ENCODE measurements at regions not wholly inside any gene's neighbourhood (a gene's known extent, or its start where the extent isn't known, plus 50 kb on each side); places are given as distances from the start of the nearest gene placed in this dataset.

- Histone ChIP-seq H3K36me3 (no peaks in the 10 kb centered on the region), H3K27ac (no peak overlapping the region), H3K9me3 (no peaks in the 10 kb centered on the region), H3K27me3 (replicated peaks in 1 of 7) (no peaks in the 10 kb centered on the region), H3K4me1 (no peaks in the 10 kb centered on the region), H3K4me3 (no peak overlapping the region)
- no peak for TF ChIP-seq POLR2A (IDR thresholded peaks at IDR 0.05)
- TF ChIP-seq POLR2AphosphoS5 (IDR thresholded peaks at IDR 0.05) = no peak
- no peak for TF ChIP-seq CTCF (IDR thresholded peaks at IDR 0.05 in 8 of 11, conservative IDR thresholded peaks at IDR 0.05 in 3 of 11)
- no peak for DNase-seq
- intact Hi-C loops (cut with DNase I; ENCODE audit: low total_unique reads) = no loop called here
- 90 to 94% (median 92%) methylated on average over 24 of the region's 24 CpGs for WGBS, 5 donors
These were observed 227.2 kb upstream of the ADARB2 start for GRCh38 chr10:1964476-1964875.

- intact Hi-C loops (cut with DNase I; ENCODE audit: low total_unique reads) = no loop called here
- H3K4me1 ChIP-seq = no peaks in the 10 kb centered on the region
These were observed 226.0 kb upstream of the ADARB2 start for GRCh38 chr10:1963341-1963740.

GRCh38 chr10:1961989-1962388 is 224.7 kb upstream of the ADARB2 start:
- no peak for DNase-seq
- 78 to 93% (median 86%) methylated on average over 2 of the region's 2 CpGs for WGBS, 5 donors

More at GRCh38 chr10:1963341-1963740, 226.0 kb upstream of the ADARB2 start:
- TF ChIP-seq CTCF (IDR thresholded peaks at IDR 0.05 in 8 of 11, conservative IDR thresholded peaks at IDR 0.05 in 3 of 11) (no peak), POLR2AphosphoS5 (IDR thresholded peaks at IDR 0.05) (no peak), POLR2A (IDR thresholded peaks at IDR 0.05) (no peak)
- Histone ChIP-seq H3K9me3 (no peaks in the 10 kb centered on the region), H3K4me3 (no peak overlapping the region), H3K36me3 (no peaks in the 10 kb centered on the region), H3K27me3 (replicated peaks in 1 of 7) (no peaks in the 10 kb centered on the region), H3K27ac (no peak overlapping the region)
- DNase-seq = no peak
- WGBS, 5 donors = 88 to 93% (median 90%) methylated on average over 22 of the region's 22 CpGs

GRCh38 chr10:1960982-1961381 is 223.7 kb upstream of the ADARB2 start:
- intact Hi-C loops (cut with DNase I; ENCODE audit: low total_unique reads) = no loop called here
- no peak for DNase-seq
- TF ChIP-seq POLR2A (IDR thresholded peaks at IDR 0.05) (no peak), CTCF (IDR thresholded peaks at IDR 0.05 in 8 of 11, conservative IDR thresholded peaks at IDR 0.05 in 3 of 11) (no peak), POLR2AphosphoS5 (IDR thresholded peaks at IDR 0.05) (no peak)
- Histone ChIP-seq H3K27me3 (replicated peaks in 1 of 7) (no peaks in the 10 kb centered on the region), H3K36me3 (no peaks in the 10 kb centered on the region), H3K4me3 (no peak overlapping the region), H3K27ac (no peak overlapping the region), H3K9me3 (no peaks in the 10 kb centered on the region), H3K4me1 (no peaks in the 10 kb centered on the region)
- 81 to 98% (median 83%) methylated on average over 2 of the region's 2 CpGs for WGBS, 5 donors

More at GRCh38 chr10:1961989-1962388, 224.7 kb upstream of the ADARB2 start:
- intact Hi-C loops (cut with DNase I; ENCODE audit: low total_unique reads) = no loop called here
- H3K27me3 ChIP-seq (replicated peaks in 1 of 7) = no peaks in the 10 kb centered on the region
- H3K4me1 ChIP-seq = no peaks in the 10 kb centered on the region
- H3K36me3 ChIP-seq = no peaks in the 10 kb centered on the region
- TF ChIP-seq POLR2A (IDR thresholded peaks at IDR 0.05) = no peak
- TF ChIP-seq POLR2AphosphoS5 (IDR thresholded peaks at IDR 0.05) = no peak
- no peak for TF ChIP-seq CTCF (IDR thresholded peaks at IDR 0.05 in 8 of 11, conservative IDR thresholded peaks at IDR 0.05 in 3 of 11)
- H3K27ac ChIP-seq = no peak overlapping the region
- H3K4me3 ChIP-seq = no peak overlapping the region
- no peaks in the 10 kb centered on the region for H3K9me3 ChIP-seq

Measured in spleen (tissue), 11 donors.